ENCODE measurements at regions not wholly inside any gene's neighbourhood (a gene's known extent, or its start where the extent isn't known, plus 50 kb on each side); places are given as distances from the start of the nearest gene placed in this dataset.

DNA sequence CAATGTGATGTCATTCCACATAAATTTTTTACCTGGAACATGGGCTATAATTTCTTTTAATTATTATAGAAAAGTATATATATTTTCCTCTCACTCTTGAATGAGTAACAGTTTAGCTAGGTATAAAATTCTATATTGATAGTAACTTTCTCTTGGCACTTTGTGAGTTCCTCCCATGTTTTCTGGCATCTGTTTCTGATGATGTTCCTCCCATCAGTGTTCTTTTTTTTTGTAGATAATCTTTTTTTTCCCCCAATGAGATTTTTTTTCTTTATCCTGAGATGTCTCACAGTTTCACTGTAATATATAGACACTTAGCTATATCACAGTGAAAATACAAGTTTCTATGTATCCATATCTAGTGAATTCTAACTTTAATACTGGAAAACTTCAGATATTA, 75.2 kb downstream of the IER5 start:
- TF ChIP-seq, protein P1, sequence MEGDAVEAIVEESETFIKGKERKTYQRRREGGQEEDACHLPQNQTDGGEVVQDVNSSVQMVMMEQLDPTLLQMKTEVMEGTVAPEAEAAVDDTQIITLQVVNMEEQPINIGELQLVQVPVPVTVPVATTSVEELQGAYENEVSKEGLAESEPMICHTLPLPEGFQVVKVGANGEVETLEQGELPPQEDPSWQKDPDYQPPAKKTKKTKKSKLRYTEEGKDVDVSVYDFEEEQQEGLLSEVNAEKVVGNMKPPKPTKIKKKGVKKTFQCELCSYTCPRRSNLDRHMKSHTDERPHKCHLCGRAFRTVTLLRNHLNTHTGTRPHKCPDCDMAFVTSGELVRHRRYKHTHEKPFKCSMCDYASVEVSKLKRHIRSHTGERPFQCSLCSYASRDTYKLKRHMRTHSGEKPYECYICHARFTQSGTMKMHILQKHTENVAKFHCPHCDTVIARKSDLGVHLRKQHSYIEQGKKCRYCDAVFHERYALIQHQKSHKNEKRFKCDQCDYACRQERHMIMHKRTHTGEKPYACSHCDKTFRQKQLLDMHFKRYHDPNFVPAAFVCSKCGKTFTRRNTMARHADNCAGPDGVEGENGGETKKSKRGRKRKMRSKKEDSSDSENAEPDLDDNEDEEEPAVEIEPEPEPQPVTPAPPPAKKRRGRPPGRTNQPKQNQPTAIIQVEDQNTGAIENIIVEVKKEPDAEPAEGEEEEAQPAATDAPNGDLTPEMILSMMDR (IDR thresholded peaks at IDR 0.05), result no peak
- no peak for TF ChIP-seq POLR2AphosphoS5 (IDR thresholded peaks at IDR 0.05)
- TF ChIP-seq EP300 (IDR thresholded peaks at IDR 0.05), result no peak
- TF ChIP-seq POLR2A (IDR thresholded peaks at IDR 0.05), result no peak
- Histone ChIP-seq H3K4me1 (peaks cover 0 to 7% (median 0%) of the 10 kb centered on the region in 3 donors), H3K27ac (no peak overlapping the region), H3K9me3 (peaks cover 0 to 14% (median 0%) of the 10 kb centered on the region in 3 donors), H3K27me3 (no peaks in the 10 kb centered on the region), H3K4me3 (no peak overlapping the region), H3K36me3 (no peaks in the 10 kb centered on the region)
- no peak for ATAC-seq

DNA sequence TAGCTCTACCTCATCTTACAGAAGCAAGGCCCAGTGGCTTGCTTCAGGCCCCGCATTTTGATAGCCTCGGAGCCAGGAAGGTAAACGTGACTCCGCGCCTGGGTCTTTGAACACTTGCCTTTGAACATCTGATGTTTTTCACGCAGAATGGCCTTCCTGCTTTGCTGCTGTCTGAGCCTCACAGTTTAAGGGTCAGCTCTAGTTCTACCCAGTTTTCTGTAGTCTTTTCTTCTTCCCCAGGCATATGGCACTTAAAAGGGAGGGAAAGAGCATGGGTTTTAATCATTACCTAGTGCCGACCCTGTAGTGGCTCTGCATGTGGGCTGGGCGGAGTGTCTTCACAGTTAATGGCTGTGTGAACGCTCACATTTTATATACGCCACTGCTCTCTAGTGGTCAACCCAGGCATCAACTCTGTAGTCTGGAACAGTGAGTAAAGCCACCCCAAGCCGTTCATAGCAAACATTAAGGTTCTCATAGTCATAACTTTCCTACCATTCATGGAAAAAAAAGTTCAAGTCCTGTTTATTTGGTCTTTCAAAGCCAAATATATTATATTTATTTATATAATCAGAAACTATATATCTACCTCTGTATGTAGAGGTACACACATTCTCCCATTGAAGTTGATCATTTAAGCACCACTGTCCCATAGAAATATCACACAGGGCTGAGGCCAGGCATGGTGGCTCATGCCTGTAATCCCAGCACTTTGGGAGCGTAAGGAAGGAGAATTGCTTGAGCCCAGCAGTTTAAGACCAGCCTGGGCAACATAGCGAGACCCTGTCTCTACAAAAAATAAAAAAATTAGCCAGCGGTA, 78.1 kb downstream of the IER5 start:
- Histone ChIP-seq H3K4me3 (no peak overlapping the region), H3K9me3 (peaks cover 0 to 14% (median 0%) of the 10 kb centered on the region in 3 donors), H3K36me3 (no peaks in the 10 kb centered on the region), H3K27ac (no peak overlapping the region), H3K27me3 (no peaks in the 10 kb centered on the region), H3K4me1 (peaks cover 0 to 7% (median 0%) of the 10 kb centered on the region in 3 donors)
- 14 to 32% methylated on average over 6 to 11 of the region's 14 CpGs for WGBS, 2 donors (ENCODE audit: low coverage in 1 of 2)
- TF ChIP-seq POLR2AphosphoS5 (IDR thresholded peaks at IDR 0.05) (no peak), EP300 (IDR thresholded peaks at IDR 0.05) (no peak), POLR2A (IDR thresholded peaks at IDR 0.05) (no peak)
- TF ChIP-seq, protein P1 (IDR thresholded peaks at IDR 0.05), result peak; percentile 86 to 91 (median 88)
- ATAC-seq, result peak; percentile 90

DNA sequence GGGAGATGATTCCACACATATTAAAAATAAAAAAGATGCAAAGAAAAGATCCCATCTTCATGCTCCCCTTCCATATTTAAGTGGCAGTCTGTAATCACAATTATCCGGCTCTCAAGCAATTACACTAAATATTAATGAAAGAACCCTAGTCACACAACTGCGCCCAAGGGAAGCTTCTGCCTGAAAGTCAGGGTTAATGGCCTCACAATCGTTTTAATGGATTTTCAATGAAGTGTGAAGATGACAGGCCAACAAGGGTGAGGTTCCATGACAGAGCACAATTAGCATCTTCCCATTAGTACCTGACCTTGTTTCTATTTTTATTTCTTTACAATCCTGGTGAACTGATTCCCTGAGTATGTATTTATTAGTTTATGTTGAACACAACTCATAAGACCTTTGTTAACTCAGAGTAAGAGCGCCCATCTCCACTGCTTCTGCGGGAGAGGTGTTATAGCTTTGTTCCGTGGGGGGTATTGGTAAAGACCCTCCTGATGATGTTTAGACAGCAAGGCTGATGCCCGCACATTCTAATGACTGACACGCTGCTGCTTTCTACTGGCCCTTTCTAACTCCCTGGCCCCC, 80.9 kb downstream of the IER5 start:
- H3K4me1 ChIP-seq, result peaks cover 0 to 7% (median 0%) of the 10 kb centered on the region in 3 donors
- WGBS, 2 donors (ENCODE audit: low coverage in 1 of 2), result 58 to 75% methylated on average over 6 to 7 of the region's 8 CpGs
- ATAC-seq, result no peak
- peaks cover 0 to 13% (median 0%) of the 10 kb centered on the region in 3 donors for H3K9me3 ChIP-seq
- no peak overlapping the region for H3K27ac ChIP-seq
- TF ChIP-seq POLR2A (IDR thresholded peaks at IDR 0.05) (no peak), POLR2AphosphoS5 (IDR thresholded peaks at IDR 0.05) (no peak), EP300 (IDR thresholded peaks at IDR 0.05) (no peak)
- TF ChIP-seq, protein P1 (IDR thresholded peaks at IDR 0.05), result no peak
- no peaks in the 10 kb centered on the region for H3K27me3 ChIP-seq
- H3K36me3 ChIP-seq, result no peaks in the 10 kb centered on the region
- H3K4me3 ChIP-seq, result no peak overlapping the region

DNA sequence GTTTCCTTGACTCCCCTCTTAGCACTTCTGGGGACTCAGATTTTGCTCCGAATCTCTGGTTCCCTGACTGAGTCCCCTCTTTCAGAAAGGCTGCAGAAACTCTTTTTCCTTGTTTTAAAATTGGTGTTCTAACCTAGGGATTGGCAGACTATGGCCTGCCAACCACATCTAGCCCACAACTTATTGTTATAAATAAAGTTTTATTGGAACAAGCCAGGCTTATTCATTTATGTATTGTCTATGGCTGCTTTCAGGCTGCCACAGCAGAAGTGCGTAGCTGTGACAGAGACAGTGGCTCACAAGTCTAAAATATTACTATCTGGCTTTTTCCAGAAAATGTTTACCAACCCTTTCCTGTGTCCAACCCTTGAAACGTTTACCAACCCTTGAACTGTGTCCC, 81.7 kb downstream of the IER5 start:
- no peaks in the 10 kb centered on the region for H3K27me3 ChIP-seq
- TF ChIP-seq, protein P1 (IDR thresholded peaks at IDR 0.05), result no peak
- TF ChIP-seq POLR2A (IDR thresholded peaks at IDR 0.05) (no peak), EP300 (IDR thresholded peaks at IDR 0.05) (no peak), POLR2AphosphoS5 (IDR thresholded peaks at IDR 0.05) (no peak)
- ATAC-seq, result no peak
- no peaks in the 10 kb centered on the region for H3K36me3 ChIP-seq
- 71 to 80% methylated on average over 1 to 3 of the region's 3 CpGs for WGBS, 2 donors (ENCODE audit: low coverage in 1 of 2)
- H3K27ac ChIP-seq, result no peak overlapping the region
- H3K9me3 ChIP-seq, result peaks cover 0 to 13% (median 0%) of the 10 kb centered on the region in 3 donors
- peaks cover 0 to 7% (median 0%) of the 10 kb centered on the region in 3 donors for H3K4me1 ChIP-seq
- no peak overlapping the region for H3K4me3 ChIP-seq

All from gastroesophageal sphincter (tissue), 4 donors.